ENCODE measurements at regions not wholly inside any gene's neighbourhood (a gene's known extent, or its start where the extent isn't known, plus 50 kb on each side); places are given as distances from the start of the nearest gene placed in this dataset.
"Not testable (repeated sequence)": the region's sequence is repeated elsewhere in the genome, so short reads cannot be mapped to it uniquely, and the experiment has no call there.

DNA sequence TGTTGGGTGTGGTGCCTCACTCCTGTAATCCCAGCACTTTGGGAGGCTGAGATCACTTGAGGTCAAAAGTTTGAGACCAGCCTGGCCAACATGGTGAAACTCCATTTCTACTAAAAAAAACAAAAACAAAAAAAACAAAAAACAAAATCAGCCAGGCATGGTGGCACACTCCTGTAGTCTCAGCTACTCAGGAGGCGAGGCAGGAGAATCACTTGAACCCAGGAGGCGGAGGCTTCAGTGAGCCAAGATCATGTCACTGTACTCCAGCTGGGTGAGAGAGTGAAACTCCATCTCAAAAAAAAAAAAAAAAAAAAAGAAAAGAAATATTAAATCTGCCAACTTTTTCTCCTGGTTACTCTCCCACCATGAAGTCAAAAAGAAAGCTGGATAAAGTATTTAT lies 107.5 kb upstream of the SYNCRIP start:
- TF ChIP-seq CTCF, POLR2A (IDR thresholded peaks at IDR 0.05): not testable (repeated sequence)

Data from body of pancreas (tissue), 4 donors.